ENCODE measurements at regions not wholly inside any gene's neighbourhood (a gene's known extent, or its start where the extent isn't known, plus 50 kb on each side); places are given as distances from the start of the nearest gene placed in this dataset.

DNA sequence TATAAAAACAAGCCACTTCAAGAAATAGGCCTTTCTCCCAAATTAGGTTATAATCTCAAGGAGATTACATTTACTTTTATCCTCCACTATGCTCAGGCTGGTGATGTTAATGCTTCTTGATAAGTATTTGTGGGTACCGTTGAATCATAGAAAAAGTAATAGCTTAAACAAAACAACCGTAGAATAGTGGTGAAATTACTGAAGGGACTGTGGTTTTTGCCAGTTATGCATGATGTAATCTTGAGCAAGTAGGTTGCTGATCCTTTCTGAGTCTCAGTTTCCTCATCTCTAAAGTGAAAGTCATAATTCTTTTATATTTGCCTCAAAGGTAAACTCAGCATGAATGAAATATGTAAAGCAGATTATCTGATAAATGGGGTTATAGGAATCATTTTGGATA is 187.3 kb upstream of the JAG1 start:
- FAIRE-seq (no peak), ATAC-seq (no peak), DNase-seq (ENCODE audit: low spot score) (no peak)
- in situ Hi-C loops (cut with HindIII; ENCODE audit: extremely low pct_ligation_motif_present, low pct_unique_long_range_greater_than_20kb) (no loop called here), intact Hi-C loops (cut with micrococcal nuclease; ENCODE audit: unreplicated experiment) (loop anchor here (5.0 kb wide), 1 partner anchor 79 kb away; no protein-coding TSS in a partner anchor)
- Histone ChIP-seq H3K36me3 (replicated peaks in 1 of 2; ENCODE audit: control insufficient read depth in 1 of 2, insufficient read depth in 2 of 2, low read length in 2 of 2) (no peaks in the 10 kb centered on the region), H2AFZ (ENCODE audit: low read length) (no peak overlapping the region), H3K27ac (ENCODE audit: extremely low read length, insufficient read depth, low read length) (no peak overlapping the region), H3K9me3 (ENCODE audit: low read length) (no peaks in the 10 kb centered on the region), H3K79me2 (ENCODE audit: insufficient read depth, low read length) (no peaks in the 10 kb centered on the region), H3K4me3 (replicated peaks in 1 of 3; ENCODE audit: insufficient read depth in 1 of 3, low read depth in 2 of 3, low read length in 3 of 3) (no peak overlapping the region), H3K4me1 (ENCODE audit: insufficient read depth, low read length) (peaks cover 28% of the 10 kb centered on the region), H3K9ac (ENCODE audit: insufficient read depth, low read depth, low read length) (no peak overlapping the region), H3K4me2 (ENCODE audit: low read depth, low read length) (no peak overlapping the region), H3K27me3 (ENCODE audit: control insufficient read depth in 1 of 2, insufficient read depth in 2 of 2, low read length in 2 of 2) (no peaks in the 10 kb centered on the region), H4K20me1 (ENCODE audit: insufficient read depth, low read length) (no peaks in the 10 kb centered on the region)
- no TSS peak for BruUV-seq (replicated peaks)
- CTCF ChIA-PET (ENCODE audit: low intra/inter-chr PET ratio, low total read pairs): no interaction called here
- POLR2A ChIA-PET: no interaction called here
- TF ChIP-seq RORA (CRISPR knock-in tag; IDR thresholded peaks at IDR 0.05): no peak
- no peak for TF ChIP-seq CCDC6 (CRISPR knock-in tag; IDR thresholded peaks at IDR 0.05)
- no peak for TF ChIP-seq CENPX (CRISPR knock-in tag; IDR thresholded peaks at IDR 0.05)
- no peak for TF ChIP-seq TAF1 (CRISPR knock-in tag; IDR thresholded peaks at IDR 0.05)
- 66% methylated on average over 2 of the region's 2 CpGs for WGBS (ENCODE audit: low lambda C conversion rate)

- Histone ChIP-seq H3K36me3 (replicated peaks in 1 of 2; ENCODE audit: control insufficient read depth in 1 of 2, insufficient read depth in 2 of 2, low read length in 2 of 2) (no peaks in the 10 kb centered on the region), H4K20me1 (ENCODE audit: insufficient read depth, low read length) (no peaks in the 10 kb centered on the region), H3K27me3 (ENCODE audit: control insufficient read depth in 1 of 2, insufficient read depth in 2 of 2, low read length in 2 of 2) (no peaks in the 10 kb centered on the region), H3K27ac (ENCODE audit: extremely low read length, insufficient read depth, low read length) (no peak overlapping the region), H3K4me1 (ENCODE audit: insufficient read depth, low read length) (peaks cover 23% of the 10 kb centered on the region), H3K4me3 (replicated peaks in 1 of 3; ENCODE audit: insufficient read depth in 1 of 3, low read depth in 2 of 3, low read length in 3 of 3) (no peak overlapping the region), H3K9ac (ENCODE audit: insufficient read depth, low read depth, low read length) (no peak overlapping the region), H2AFZ (ENCODE audit: low read length) (no peak overlapping the region), H3K9me3 (ENCODE audit: low read length) (no peaks in the 10 kb centered on the region), H3K4me2 (ENCODE audit: low read depth, low read length) (no peak overlapping the region), H3K79me2 (ENCODE audit: insufficient read depth, low read length) (no peaks in the 10 kb centered on the region)
- ChIA-PET POLR2A (no interaction called here), CTCF (ENCODE audit: low intra/inter-chr PET ratio, low total read pairs) (no interaction called here)
- BruUV-seq (replicated peaks): no TSS peak
- TF ChIP-seq FOXA1 (IDR thresholded peaks at IDR 0.05): no peak
- TF ChIP-seq FOXA1 (CRISPR knock-in tag; IDR thresholded peaks at IDR 0.05): peak; percentile 45; the same call in 1 of the 2 replicates
- TF ChIP-seq SOX13 (IDR thresholded peaks at IDR 0.05): no peak
- peak in 1 of 2 experiments; percentile 42; a peak in 1 of 4 replicates for TF ChIP-seq SOX13 (CRISPR knock-in tag; conservative IDR thresholded peaks at IDR 0.05 in 1 of 2, IDR thresholded peaks at IDR 0.05 in 1 of 2)
- 0 out of 2 replicates have a peak, but pooled peaks have one; percentile 35 for TF ChIP-seq ARID5B (CRISPR knock-in tag; IDR thresholded peaks at IDR 0.05)
- TF ChIP-seq ZNF20 (CRISPR knock-in tag; IDR thresholded peaks at IDR 0.05): no peak
- intact Hi-C loops (cut with micrococcal nuclease; ENCODE audit: unreplicated experiment): loop anchor here (5.0 kb wide), 1 partner anchor 79 kb away; no protein-coding TSS in a partner anchor
- no peak for ATAC-seq
- WGBS (ENCODE audit: low lambda C conversion rate): 26% methylated on average over 2 of the region's 2 CpGs
- peak; percentile 59 for DNase-seq (ENCODE audit: low spot score)
- no peak for FAIRE-seq
- in situ Hi-C loops (cut with HindIII; ENCODE audit: extremely low pct_ligation_motif_present, low pct_unique_long_range_greater_than_20kb): no loop called here
Measured at GRCh38 chr20:10861619-10862018, 187.8 kb upstream of the JAG1 start.
